GM18519 (cell line): ENCODE measurements at regions not wholly inside any gene's neighbourhood (a gene's known extent, or its start where the extent isn't known, plus 50 kb on each side); places are given as distances from the start of the nearest gene placed in this dataset.

Experiments used
- ATAC-seq: cut with Tn5 transposase; IDR thresholded peaks from one replicate; pipeline ENCODE4 v1.9.1; 2021; ENCODE audit warnings: mild to moderate bottlenecking, moderate library complexity; ENCODE audit not compliant: unreplicated experiment, low FRiP score

- ATAC-seq: no peak
Observed at GRCh38 chr16:79784007-79784406, 183.5 kb upstream of the MAF start.

GRCh38 chr16:79777679-79778078, 177.1 kb upstream of the MAF start:
- ATAC-seq: no peak

- ATAC-seq: no peak
Observed at GRCh38 chr16:79776243-79776847, 175.8 kb upstream of the MAF start.

DNA sequence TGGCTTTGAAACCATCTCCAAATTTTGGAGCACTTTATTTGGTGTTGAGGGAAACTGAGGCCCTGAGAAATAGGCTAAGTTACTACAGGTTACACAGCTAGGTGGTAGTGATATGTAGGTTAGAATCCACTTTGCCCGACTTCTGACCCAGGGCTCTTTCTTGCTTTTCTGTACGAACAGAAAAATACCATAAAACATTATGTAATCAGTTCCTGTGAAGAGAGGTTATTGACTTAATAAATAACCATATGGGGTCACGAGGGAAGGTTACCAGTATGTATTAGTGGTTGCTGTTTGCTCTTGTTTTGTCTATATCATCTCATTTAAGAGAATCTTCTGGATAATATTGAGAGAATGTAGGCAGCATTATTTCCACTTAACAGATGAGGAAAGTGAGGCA, 172.2 kb upstream of the MAF start:
- no peak for ATAC-seq

DNA sequence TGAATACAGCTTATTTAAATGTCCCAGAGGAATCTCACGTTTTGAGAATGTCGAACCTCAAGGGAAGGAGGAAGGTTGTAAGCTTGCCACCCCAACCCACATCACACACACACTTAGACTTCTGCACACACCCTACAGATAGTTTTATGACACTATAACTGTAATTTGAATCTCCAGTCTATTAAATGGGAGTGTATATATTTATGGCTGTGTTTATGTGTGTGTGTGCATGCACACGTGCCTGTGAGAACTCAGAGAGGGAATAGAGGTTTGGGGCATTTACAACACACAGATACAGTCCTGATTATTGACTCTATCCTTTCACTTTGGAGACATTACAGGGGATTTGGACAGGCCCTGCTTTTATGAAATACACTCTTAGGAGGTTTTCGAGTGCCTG, 171.5 kb upstream of the MAF start:
- no peak for ATAC-seq

DNA sequence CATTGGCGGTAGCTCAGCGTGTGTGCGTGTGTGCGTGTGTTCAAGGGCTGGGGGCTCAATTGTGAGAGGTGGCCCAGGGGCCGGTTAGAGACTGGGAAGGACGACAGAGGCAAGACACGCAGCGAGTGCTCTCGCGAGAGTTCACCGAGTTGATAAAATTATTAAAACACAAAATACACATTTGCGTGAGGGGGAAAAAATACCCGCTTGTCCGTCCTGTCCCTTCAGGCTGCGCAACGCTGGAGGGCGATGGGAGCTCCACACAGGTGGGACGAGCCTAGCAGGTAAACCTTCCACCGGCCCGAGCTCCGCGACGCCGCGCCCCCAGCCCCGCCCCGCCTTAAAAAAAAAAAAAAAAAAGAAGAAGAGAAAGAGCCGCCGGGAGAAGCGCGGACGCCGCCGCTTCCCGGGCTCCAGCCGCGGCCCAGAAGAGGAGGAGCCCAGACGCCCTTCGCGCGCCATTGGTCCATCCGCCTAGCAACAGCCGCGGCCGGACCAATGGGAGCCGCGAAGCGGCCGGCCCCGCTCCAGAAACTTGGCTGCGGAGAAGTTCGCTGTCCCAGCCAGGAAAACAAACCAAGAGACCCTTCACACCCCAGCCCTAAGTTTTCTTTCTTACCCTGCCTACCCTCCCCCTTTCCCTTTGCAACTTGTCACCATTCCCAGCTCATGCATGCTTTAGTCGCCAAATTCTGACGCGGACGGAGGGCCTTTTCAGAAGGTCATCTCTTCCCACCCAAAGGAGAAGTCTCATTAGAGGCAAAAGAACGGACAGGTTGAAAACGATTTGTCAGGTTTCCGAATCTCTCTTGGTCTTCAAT, 169.9 kb upstream of the MAF start:
- ATAC-seq: peak; percentile 72

DNA sequence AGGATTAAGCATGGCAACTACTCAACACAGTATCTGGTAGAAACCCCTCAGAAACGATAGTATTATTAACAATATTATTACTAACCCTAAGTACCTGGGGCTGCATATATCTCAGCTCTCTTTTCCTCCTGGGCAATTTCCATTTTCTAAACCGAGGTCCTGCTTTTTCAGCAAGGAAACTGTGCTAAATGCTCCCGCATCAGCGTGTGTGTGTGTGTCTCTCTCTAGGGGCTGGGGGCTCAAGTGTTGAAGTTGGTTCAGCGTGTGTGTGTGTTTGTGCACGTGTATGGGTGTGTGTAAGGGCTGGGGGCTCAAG, 169.3 kb upstream of the MAF start:
- ATAC-seq: no peak

GRCh38 chr16:79769270-79769927, 168.9 kb upstream of the MAF start:
- no peak for ATAC-seq

DNA sequence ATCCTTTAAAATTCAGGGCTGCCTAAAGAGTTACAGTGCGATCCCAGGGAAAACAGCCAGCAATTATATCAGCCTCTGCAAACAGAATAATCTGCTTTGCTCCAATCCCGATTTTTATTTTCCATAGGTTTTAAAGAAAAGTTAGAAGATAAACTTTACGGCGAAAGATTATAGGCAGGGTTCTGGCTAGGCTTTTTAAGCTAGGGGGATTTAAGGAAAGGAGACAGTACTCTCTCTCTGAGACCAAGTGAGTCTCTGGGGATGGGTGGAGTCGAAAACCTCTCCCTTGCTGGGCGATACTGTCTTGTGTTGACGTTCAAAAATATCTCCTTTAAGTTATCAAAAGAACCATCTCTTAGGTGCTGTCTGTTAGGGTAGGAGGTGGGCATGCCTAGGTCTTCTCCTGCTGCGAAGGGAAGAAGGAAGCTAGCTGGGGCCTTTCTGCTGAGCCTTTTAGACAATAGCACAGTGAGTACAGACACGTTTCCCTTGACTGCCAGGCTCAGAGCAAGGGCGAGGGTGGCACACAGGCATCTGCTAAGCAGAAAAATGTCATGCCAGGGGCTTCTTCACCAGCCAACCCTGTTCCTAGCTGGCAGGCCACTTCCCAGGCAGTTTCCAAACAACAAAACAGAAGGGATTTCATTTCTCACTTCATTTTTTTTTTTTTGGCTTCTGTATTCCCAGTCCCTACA, 167.9 kb upstream of the MAF start:
- no peak for ATAC-seq

- ATAC-seq: no peak
Observed at GRCh38 chr16:79767421-79768275, 167.1 kb upstream of the MAF start.

GRCh38 chr16:79765901-79766394, 165.4 kb upstream of the MAF start:
- no peak for ATAC-seq

DNA sequence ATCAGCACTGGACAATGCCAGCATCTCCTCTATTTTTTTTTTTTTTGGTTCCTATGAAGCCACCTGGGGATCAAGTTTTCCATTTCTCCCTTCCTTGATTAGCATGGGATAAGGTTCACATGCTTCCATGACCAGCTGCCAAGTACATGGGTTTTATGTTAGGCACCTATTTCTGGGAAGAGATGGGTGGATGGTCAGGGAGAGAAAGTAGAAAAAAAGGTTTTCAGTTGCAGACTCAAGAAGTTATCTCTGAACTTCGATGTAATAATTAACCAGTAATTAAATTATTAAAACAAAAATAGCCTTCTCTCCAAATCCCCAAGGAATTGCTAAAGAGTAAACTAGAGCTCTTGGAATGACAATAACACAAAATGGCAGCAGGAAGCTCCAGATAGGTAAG, 164.9 kb upstream of the MAF start:
- no peak for ATAC-seq

- ATAC-seq: no peak
Observed at GRCh38 chr16:79764415-79765110, 164.0 kb upstream of the MAF start.

- ATAC-seq: no peak
Observed at GRCh38 chr16:79762217-79762616, 161.7 kb upstream of the MAF start.

- no peak for ATAC-seq
Observed at GRCh38 chr16:79758615-79759346, 158.2 kb upstream of the MAF start.

DNA sequence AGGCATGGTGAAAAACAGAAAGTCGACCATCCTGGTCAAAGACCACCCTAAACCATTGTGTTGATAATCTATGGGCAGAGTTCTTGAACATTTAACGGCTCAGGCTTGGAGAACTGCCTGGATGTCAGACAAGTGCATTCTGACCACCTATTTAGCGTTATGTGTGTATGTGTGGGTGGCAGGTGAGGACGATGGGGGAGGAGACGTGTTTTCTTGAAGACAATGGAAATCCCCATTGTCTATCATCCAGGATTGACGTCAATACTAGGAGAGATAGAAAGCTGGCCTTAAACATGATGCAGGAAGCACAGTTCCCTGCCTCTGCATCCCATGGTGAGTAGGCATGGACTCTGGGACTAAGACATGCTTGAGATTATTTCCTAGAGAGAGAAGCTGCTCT, 157.4 kb upstream of the MAF start:
- ATAC-seq: no peak

GRCh38 chr16:79757163-79757562, 156.6 kb upstream of the MAF start:
- ATAC-seq: no peak

- ATAC-seq: no peak
Observed at GRCh38 chr16:79756571-79756970, 156.0 kb upstream of the MAF start.

DNA sequence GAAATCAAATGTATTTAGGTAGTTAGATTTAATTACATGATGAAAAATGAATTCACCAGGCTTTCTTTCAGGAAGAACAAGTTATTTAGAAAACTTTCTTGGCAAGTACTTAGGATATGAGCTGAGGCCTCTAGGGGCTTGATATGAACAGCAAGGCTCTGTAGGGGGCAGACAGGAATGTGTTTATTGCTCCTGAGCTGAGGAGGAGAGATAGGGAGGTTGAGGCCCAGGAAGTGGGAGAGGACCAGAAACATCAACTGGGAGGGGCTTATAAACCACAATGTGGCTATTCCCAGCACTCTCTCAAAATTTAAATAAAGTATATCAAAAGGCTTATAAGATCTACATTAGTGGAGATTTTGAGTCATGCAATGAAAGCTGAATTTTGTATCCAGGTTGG, 154.0 kb upstream of the MAF start:
- no peak for ATAC-seq
